ENCODE measurements at regions not wholly inside any gene's neighbourhood (a gene's known extent, or its start where the extent isn't known, plus 50 kb on each side); places are given as distances from the start of the nearest gene placed in this dataset.

DNA sequence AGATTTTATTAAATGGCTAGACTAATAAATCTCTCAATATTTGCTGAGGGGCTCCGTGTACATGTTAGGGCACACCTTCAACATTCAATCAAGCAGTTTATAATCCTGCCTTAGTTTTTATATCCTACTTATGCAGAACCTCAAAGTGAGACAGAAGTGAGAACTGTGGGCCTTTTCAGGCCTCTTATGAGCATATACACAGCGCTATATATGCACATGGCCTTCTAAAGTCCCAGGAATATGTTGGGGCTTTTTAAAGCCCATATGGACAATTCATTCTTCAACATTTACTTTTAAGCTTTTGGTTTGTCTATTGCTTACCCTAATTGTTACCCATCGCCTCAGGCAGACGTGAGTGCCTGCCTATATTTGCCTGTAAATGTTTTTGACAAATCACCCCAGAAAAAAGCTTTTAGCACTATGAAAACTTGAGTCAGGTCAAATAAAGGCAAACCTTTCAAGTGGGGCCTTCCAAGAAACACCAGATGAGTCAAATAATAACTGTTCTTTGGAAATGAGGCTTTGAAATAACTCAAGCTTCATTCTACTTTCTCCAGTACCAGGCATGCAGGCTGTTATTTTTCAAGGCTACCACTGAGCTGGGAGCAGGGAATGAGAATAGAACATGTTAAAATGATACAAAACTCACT lies 58.2 kb downstream of the ESM1 start:
- H3K9me3 ChIP-seq (ENCODE audit: control insufficient read depth, insufficient read depth, low read length), result no peaks in the 10 kb centered on the region
- no CpG with 5 or more reads among the region's 4 CpGs for WGBS (ENCODE audit: insufficient coverage, insufficient read length)
- H3K36me3 ChIP-seq (ENCODE audit: control insufficient read depth, insufficient read depth, low read length), result no peaks in the 10 kb centered on the region
- no peak overlapping the region for H3K27ac ChIP-seq (ENCODE audit: low read length)
- no peak overlapping the region for H3K4me3 ChIP-seq (ENCODE audit: low read length)
- no peaks in the 10 kb centered on the region for H3K4me1 ChIP-seq (ENCODE audit: control insufficient read depth, insufficient read depth, low read length)
- H3K27me3 ChIP-seq (ENCODE audit: control insufficient read depth, insufficient read depth, low read length), result peaks cover 2% of the 10 kb centered on the region; the same call in 1 of the 2 replicates
- no peak for DNase-seq (ENCODE audit: low read depth, low spot score)

GRCh38 chr5:54924487-54924886 lies 60.9 kb downstream of the ESM1 start:
- Histone ChIP-seq H3K27me3 (ENCODE audit: control insufficient read depth, insufficient read depth, low read length) (no peaks in the 10 kb centered on the region), H3K4me1 (ENCODE audit: control insufficient read depth, insufficient read depth, low read length) (no peaks in the 10 kb centered on the region), H3K36me3 (ENCODE audit: control insufficient read depth, insufficient read depth, low read length) (no peaks in the 10 kb centered on the region), H3K27ac (ENCODE audit: low read length) (no peak overlapping the region), H3K4me3 (ENCODE audit: low read length) (no peak overlapping the region), H3K9me3 (ENCODE audit: control insufficient read depth, insufficient read depth, low read length) (no peaks in the 10 kb centered on the region)
- no peak for DNase-seq (ENCODE audit: low read depth, low spot score)

- Histone ChIP-seq H3K27ac (ENCODE audit: low read length) (no peak overlapping the region), H3K36me3 (ENCODE audit: control insufficient read depth, insufficient read depth, low read length) (no peaks in the 10 kb centered on the region), H3K4me3 (ENCODE audit: low read length) (no peak overlapping the region), H3K4me1 (ENCODE audit: control insufficient read depth, insufficient read depth, low read length) (no peaks in the 10 kb centered on the region), H3K9me3 (ENCODE audit: control insufficient read depth, insufficient read depth, low read length) (no peaks in the 10 kb centered on the region), H3K27me3 (ENCODE audit: control insufficient read depth, insufficient read depth, low read length) (no peaks in the 10 kb centered on the region)
- DNase-seq (ENCODE audit: low read depth, low spot score), result no peak
These were observed 68.1 kb downstream of the ESM1 start for GRCh38 chr5:54917323-54917722.

GRCh38 chr5:54915466-54916027 lies 69.8 kb downstream of the ESM1 start:
- DNase-seq (ENCODE audit: low read depth, low spot score), result no peak
- H3K4me1 ChIP-seq (ENCODE audit: control insufficient read depth, insufficient read depth, low read length), result no peaks in the 10 kb centered on the region
- no CpG with 5 or more reads among the region's 3 CpGs for WGBS (ENCODE audit: insufficient coverage, insufficient read length)

GRCh38 chr5:54912021-54912420 lies 73.4 kb downstream of the ESM1 start:
- no peaks in the 10 kb centered on the region for H3K9me3 ChIP-seq (ENCODE audit: control insufficient read depth, insufficient read depth, low read length)
- no peak overlapping the region for H3K4me3 ChIP-seq (ENCODE audit: low read length)
- no CpG with 5 or more reads among the region's 1 CpG for WGBS (ENCODE audit: insufficient coverage, insufficient read length)
- H3K36me3 ChIP-seq (ENCODE audit: control insufficient read depth, insufficient read depth, low read length), result no peaks in the 10 kb centered on the region
- no peak overlapping the region for H3K27ac ChIP-seq (ENCODE audit: low read length)
- H3K4me1 ChIP-seq (ENCODE audit: control insufficient read depth, insufficient read depth, low read length), result no peaks in the 10 kb centered on the region
- DNase-seq (ENCODE audit: low read depth, low spot score), result no peak
- H3K27me3 ChIP-seq (ENCODE audit: control insufficient read depth, insufficient read depth, low read length), result no peaks in the 10 kb centered on the region

More at GRCh38 chr5:54915466-54916027, 69.8 kb downstream of the ESM1 start:
- Histone ChIP-seq H3K9me3 (ENCODE audit: control insufficient read depth, insufficient read depth, low read length) (no peaks in the 10 kb centered on the region), H3K36me3 (ENCODE audit: control insufficient read depth, insufficient read depth, low read length) (no peaks in the 10 kb centered on the region), H3K4me3 (ENCODE audit: low read length) (no peak overlapping the region), H3K27me3 (ENCODE audit: control insufficient read depth, insufficient read depth, low read length) (no peaks in the 10 kb centered on the region), H3K27ac (ENCODE audit: low read length) (no peak overlapping the region)

- DNase-seq (ENCODE audit: low read depth, low spot score), result no peak
- H3K4me1 ChIP-seq (ENCODE audit: control insufficient read depth, insufficient read depth, low read length), result no peaks in the 10 kb centered on the region
- no peak overlapping the region for H3K27ac ChIP-seq (ENCODE audit: low read length)
- H3K9me3 ChIP-seq (ENCODE audit: control insufficient read depth, insufficient read depth, low read length), result no peaks in the 10 kb centered on the region
- WGBS (ENCODE audit: insufficient coverage, insufficient read length), result no CpG with 5 or more reads among the region's 4 CpGs
- H3K36me3 ChIP-seq (ENCODE audit: control insufficient read depth, insufficient read depth, low read length), result no peaks in the 10 kb centered on the region
- H3K27me3 ChIP-seq (ENCODE audit: control insufficient read depth, insufficient read depth, low read length), result no peaks in the 10 kb centered on the region
- H3K4me3 ChIP-seq (ENCODE audit: low read length), result no peak overlapping the region
These were observed 75.2 kb downstream of the ESM1 start for GRCh38 chr5:54909911-54910870.

GRCh38 chr5:54908774-54909525 lies 76.4 kb downstream of the ESM1 start:
- H3K27me3 ChIP-seq (ENCODE audit: control insufficient read depth, insufficient read depth, low read length), result no peaks in the 10 kb centered on the region
- H3K9me3 ChIP-seq (ENCODE audit: control insufficient read depth, insufficient read depth, low read length), result no peaks in the 10 kb centered on the region
- DNase-seq (ENCODE audit: low read depth, low spot score), result no peak
- WGBS (ENCODE audit: insufficient coverage, insufficient read length), result no CpG with 5 or more reads among the region's 2 CpGs
- H3K4me3 ChIP-seq (ENCODE audit: low read length), result no peak overlapping the region
- H3K36me3 ChIP-seq (ENCODE audit: control insufficient read depth, insufficient read depth, low read length), result no peaks in the 10 kb centered on the region
- H3K27ac ChIP-seq (ENCODE audit: low read length), result no peak overlapping the region
- no peaks in the 10 kb centered on the region for H3K4me1 ChIP-seq (ENCODE audit: control insufficient read depth, insufficient read depth, low read length)

DNA sequence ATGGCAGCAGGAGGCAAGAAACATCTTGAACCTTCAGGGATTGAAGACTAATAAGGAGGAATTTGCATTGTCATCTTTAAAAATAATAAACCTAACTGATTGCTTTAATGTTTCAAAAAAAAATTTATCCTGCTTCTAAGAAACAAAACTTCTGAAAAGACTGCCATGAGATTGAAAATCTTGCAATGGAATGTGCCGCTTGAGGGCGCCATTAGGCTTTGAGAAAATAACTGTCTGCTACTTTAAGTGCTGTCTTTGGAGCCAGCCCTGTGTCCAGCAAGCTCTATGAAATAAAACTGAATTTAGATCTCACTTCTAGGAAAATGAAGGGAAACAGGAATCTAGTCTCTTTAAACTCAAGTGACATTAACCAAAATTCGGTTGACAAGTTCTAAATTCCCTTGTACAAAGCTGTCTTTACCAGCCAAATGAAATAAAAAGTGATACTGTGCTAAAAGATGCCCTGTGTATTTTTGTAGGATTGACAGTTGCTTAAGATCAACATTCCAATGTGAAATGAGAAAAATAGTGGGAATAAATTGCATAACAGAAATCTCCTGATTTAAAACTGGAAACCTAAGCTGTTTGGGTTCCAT lies 79.4 kb downstream of the ESM1 start:
- Histone ChIP-seq H3K4me1 (ENCODE audit: control insufficient read depth, insufficient read depth, low read length) (no peaks in the 10 kb centered on the region), H3K9me3 (ENCODE audit: control insufficient read depth, insufficient read depth, low read length) (no peaks in the 10 kb centered on the region), H3K4me3 (ENCODE audit: low read length) (no peak overlapping the region), H3K36me3 (ENCODE audit: control insufficient read depth, insufficient read depth, low read length) (no peaks in the 10 kb centered on the region), H3K27me3 (ENCODE audit: control insufficient read depth, insufficient read depth, low read length) (no peaks in the 10 kb centered on the region), H3K27ac (ENCODE audit: low read length) (no peak overlapping the region)
- DNase-seq (ENCODE audit: low read depth, low spot score), result no peak
- WGBS (ENCODE audit: insufficient coverage, insufficient read length), result no CpG with 5 or more reads among the region's 3 CpGs

DNA sequence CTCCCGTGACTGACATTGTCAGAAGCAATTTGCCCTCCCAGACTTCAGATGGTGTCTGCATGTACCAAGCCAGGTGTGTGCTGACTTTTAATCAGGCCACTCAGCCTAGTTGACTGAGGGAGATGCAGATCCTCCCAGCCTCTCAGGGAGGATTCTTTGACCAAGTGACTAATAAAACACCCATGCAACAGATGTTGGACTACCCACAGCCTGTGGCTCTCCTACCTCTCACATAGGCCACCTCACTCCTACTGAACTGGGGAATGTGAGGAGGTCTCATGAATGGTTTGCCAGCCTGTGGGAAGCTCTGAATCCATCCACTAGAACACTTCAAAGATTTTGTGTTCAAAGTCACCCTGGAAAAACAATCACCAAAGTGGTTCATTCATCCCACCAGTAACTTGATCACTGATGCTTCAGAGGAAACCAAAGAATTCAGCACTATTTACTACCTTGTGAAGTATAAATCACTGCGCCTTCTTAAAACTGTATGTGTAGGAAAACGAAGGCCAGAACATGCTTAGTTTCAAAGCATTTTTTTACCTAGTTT lies 80.1 kb downstream of the ESM1 start:
- H3K4me1 ChIP-seq (ENCODE audit: control insufficient read depth, insufficient read depth, low read length), result no peaks in the 10 kb centered on the region
- H3K27me3 ChIP-seq (ENCODE audit: control insufficient read depth, insufficient read depth, low read length), result no peaks in the 10 kb centered on the region
- H3K4me3 ChIP-seq (ENCODE audit: low read length), result no peak overlapping the region
- H3K9me3 ChIP-seq (ENCODE audit: control insufficient read depth, insufficient read depth, low read length), result no peaks in the 10 kb centered on the region
- H3K36me3 ChIP-seq (ENCODE audit: control insufficient read depth, insufficient read depth, low read length), result no peaks in the 10 kb centered on the region
- WGBS (ENCODE audit: insufficient coverage, insufficient read length), result no CpG with 5 or more reads among the region's 3 CpGs
- no peak overlapping the region for H3K27ac ChIP-seq (ENCODE audit: low read length)
- no peak for DNase-seq (ENCODE audit: low read depth, low spot score)

DNA sequence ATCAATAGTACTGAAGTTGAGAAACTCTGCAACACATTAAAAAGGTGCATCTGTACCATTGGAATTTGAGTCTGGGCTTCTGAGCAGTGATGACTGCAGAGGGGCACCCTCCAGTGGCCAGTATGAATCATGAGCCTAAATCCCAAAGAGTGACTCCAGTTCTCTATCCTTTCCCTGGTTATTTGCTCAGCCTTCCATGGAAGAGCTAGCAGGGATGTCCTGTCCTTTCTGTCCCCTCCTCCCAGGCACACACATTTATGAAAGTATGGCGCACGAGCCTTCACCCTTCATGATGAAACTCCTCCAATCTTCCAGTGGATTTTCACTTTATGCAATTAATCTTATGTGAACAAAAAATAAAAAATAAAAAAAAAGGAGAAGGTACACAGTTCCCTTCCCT lies 81.0 kb downstream of the ESM1 start:
- no peaks in the 10 kb centered on the region for H3K27me3 ChIP-seq (ENCODE audit: control insufficient read depth, insufficient read depth, low read length)
- no peaks in the 10 kb centered on the region for H3K36me3 ChIP-seq (ENCODE audit: control insufficient read depth, insufficient read depth, low read length)
- no peak for DNase-seq (ENCODE audit: low read depth, low spot score)
- H3K9me3 ChIP-seq (ENCODE audit: control insufficient read depth, insufficient read depth, low read length), result no peaks in the 10 kb centered on the region
- no peak overlapping the region for H3K27ac ChIP-seq (ENCODE audit: low read length)
- no peaks in the 10 kb centered on the region for H3K4me1 ChIP-seq (ENCODE audit: control insufficient read depth, insufficient read depth, low read length)
- no CpG with 5 or more reads among the region's 2 CpGs for WGBS (ENCODE audit: insufficient coverage, insufficient read length)
- H3K4me3 ChIP-seq (ENCODE audit: low read length), result no peak overlapping the region
